KG1 (cell line): ENCODE measurements at regions not wholly inside any gene's neighbourhood (a gene's known extent, or its start where the extent isn't known, plus 50 kb on each side); places are given as distances from the start of the nearest gene placed in this dataset.

Source experiments
- DNase-seq: peaks from one replicate; lab custom pipeline; 2025; lab: John Stamatoyannopoulos, UW

GRCh38 chr1:58136387-58136786, 410.1 kb downstream of the OMA1 start:
- no peak for DNase-seq

- DNase-seq: no peak
These were observed 410.7 kb downstream of the OMA1 start for GRCh38 chr1:58135821-58136321.

- no peak for DNase-seq
These were observed 413.0 kb downstream of the OMA1 start for GRCh38 chr1:58133562-58133961.

GRCh38 chr1:58123051-58123450, 423.5 kb downstream of the OMA1 start:
- DNase-seq: no peak

- DNase-seq: no peak
These were observed 426.6 kb downstream of the OMA1 start for GRCh38 chr1:58119971-58120370.

GRCh38 chr1:58116284-58116683, 430.2 kb downstream of the OMA1 start:
- no peak for DNase-seq

- DNase-seq: no peak
These were observed 436.8 kb downstream of the OMA1 start for GRCh38 chr1:58109646-58110200.

- no peak for DNase-seq
These were observed 437.7 kb downstream of the OMA1 start for GRCh38 chr1:58108783-58109182.

- DNase-seq: no peak
These were observed 438.6 kb downstream of the OMA1 start for GRCh38 chr1:58107943-58108342.

DNA sequence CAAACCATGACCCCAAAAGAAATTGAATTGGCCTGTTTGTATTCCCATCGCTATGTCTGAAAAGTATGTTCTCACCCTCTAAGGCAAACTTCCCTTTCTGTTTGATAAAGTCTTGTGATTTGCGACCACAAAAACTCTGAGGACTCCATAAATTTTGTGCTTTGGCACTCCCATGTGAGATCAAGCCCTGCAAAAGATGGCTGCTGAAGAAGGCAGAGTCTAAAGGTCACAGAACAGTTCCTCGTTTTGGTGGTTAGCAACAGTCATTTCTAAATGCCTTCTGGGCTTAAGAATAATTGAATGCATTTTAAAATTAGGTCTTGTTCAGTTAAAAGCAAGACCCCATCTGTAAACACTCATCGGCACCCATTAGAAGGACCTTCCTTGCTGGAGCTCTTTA, 441.6 kb downstream of the OMA1 start:
- DNase-seq: no peak

GRCh38 chr1:58096714-58097113, 449.8 kb downstream of the OMA1 start:
- DNase-seq: no peak

- no peak for DNase-seq
These were observed 451.3 kb downstream of the OMA1 start for GRCh38 chr1:58095183-58095582.

- DNase-seq: no peak
These were observed 452.3 kb downstream of the OMA1 start for GRCh38 chr1:58094221-58094620.

DNA sequence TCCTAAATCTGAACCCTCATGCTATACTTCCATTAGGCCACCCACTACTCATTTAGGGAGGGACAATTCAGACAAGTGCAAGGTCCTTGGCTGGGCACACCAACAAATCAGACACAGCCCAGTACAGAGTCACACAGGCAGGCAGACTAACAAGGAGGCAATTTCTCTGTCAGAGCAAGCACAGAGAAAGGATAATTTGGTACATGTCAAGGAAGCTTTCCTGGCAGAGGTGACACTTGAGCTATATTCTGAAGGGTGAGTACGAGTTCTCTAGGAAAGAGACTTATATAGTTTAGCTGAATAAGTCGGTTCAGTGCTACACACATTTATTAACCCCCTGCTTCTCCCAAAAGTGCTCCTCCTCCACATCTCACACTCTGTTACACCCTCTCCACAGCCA, 455.9 kb downstream of the OMA1 start:
- no peak for DNase-seq

GRCh38 chr1:58089898-58090534, 456.5 kb downstream of the OMA1 start:
- no peak for DNase-seq

GRCh38 chr1:58084266-58084665, 462.3 kb downstream of the OMA1 start:
- no peak for DNase-seq

DNA sequence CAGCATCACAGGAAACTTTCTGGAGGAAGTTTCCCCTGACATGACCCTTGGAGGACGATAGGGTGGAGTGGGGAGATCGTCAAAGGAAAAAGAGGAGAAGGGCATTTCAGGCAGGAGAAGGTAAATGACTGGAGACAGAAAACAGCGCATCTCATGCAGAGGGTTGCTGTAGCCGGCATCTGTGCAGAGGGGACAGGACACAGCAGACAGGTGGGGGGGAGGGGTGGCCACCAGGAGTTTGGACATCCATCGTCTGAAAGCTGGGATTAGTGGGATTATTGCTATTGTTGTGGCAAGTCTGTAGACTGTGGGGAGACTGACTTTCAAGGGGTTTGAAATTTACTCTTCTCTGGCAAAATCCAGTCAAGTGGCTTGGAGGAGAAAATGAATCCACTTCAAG, 463.9 kb downstream of the OMA1 start:
- no peak for DNase-seq

- no peak for DNase-seq
These were observed 470.3 kb downstream of the OMA1 start for GRCh38 chr1:58076258-58076657.

DNA sequence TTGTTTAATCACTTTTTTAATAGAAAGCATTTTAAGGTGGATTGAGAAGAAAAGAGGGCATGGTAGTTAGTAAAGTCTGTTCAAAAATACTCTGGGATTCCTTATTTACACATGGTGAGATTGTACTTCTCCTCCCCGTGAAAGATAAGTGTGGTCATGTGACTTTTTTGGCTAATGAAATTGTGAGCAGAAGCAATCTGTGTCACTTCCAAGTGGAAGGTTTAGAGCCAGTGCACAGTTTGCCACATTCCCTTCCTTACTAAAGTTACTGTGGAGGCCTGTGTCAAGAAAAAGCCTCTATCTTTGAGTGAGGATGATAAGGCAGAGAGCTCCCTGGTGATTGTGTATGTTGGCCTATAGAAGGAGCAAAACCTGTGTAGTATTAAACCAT, 471.3 kb downstream of the OMA1 start:
- no peak for DNase-seq

DNA sequence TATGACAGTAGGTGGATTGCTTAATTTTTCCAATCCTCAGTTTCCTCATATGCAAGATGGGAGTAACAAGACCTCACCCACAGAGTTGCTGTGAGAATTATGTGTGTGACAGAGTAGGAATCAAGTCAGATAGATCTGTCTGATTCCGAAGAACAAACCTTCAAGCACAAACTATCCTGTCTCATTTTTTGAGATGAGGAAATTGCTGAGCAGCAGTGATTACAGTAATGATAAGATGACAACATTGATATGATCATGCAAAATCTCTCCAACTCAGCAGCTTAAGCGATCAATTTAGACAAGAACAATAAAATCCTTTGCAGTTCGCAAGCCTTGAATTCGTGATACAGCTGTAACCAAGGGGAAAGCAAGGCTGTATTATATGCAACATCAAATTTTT, 474.1 kb downstream of the OMA1 start:
- no peak for DNase-seq

DNA sequence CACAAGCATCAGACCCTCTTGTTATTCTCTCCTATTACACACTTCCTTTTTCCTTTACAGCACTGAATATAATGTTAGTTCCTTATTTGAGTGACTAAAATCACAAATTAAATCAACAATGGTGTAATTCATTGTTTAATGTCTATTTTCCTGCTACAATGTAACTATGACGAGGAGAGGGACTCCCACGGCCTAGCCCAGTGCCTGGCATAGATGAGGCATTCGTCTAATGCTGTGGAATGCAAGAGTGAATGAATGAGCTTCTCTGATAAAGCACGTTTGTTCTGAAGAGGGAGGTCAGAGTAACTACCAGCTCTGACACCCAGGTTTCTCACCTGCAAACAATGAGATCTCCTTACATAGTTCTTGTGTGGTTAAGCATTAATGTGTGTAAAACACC, 479.4 kb downstream of the OMA1 start:
- no peak for DNase-seq

DNA sequence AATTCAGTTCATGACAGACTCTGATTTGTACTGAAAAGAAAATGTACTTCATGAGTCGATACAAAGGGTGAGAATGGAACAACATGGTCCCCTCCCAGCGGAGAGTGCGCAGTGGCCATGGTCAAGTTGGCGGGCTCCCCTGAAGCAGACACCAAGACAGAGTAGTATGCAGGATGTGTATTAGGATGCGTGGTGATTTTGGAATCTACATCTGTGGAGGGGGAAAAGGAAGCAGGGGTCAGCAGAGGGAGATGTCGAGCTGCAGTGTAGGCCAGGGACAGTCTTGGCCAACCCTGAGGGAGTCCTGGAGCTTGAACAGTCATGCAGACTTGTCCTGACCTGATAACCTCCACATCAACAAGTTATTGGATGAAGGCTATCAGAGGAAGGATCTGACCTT, 481.0 kb downstream of the OMA1 start:
- no peak for DNase-seq

- no peak for DNase-seq
These were observed 482.4 kb downstream of the OMA1 start for GRCh38 chr1:58064166-58064565.

DNA sequence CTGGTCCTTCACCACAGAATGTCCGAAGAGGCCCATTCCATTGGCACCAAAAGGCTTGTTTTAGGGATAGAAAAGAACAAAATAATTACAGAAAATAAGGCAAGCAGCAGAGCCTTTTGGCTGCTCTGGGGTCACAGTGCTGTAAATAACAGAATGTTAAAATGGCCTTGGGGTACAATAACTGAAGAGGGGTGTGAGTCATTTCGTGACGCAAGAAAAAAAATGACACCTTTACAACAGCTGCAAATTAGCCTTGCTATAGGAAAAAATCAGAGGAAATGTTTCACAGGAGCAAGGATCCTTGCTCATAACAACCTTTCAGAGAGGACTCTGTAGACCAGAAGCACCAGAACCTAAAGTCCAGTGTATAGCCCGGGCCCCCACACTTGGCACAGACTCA, 483.4 kb downstream of the OMA1 start:
- DNase-seq: no peak
